Fibroblast of lung (primary cell): ENCODE measurements at regions not wholly inside any gene's neighbourhood (a gene's known extent, or its start where the extent isn't known, plus 50 kb on each side); places are given as distances from the start of the nearest gene placed in this dataset.

Source experiments
- CTCF ChIP-seq, 2 donors: IDR thresholded peaks in 1 of 2; conservative IDR thresholded peaks in 1 of 2; 1 replicate in 1 of 2; 2 replicates in 1 of 2; pipeline ENCODE4 v1.5.1; 2011 to 2012; ENCODE audit warnings: low read length in 2 of 2, control low read depth in 1 of 2, inconsistent platforms in 1 of 2, low read depth in 1 of 2, mild to moderate bottlenecking in 1 of 2
- EZH2 ChIP-seq: IDR thresholded peaks from 2 replicates; pipeline ENCODE4 v1.5.1; 2012; ENCODE audit warnings: low read length, control low read depth, mild to moderate bottlenecking; ENCODE audit errors: missing control alignments

DNA sequence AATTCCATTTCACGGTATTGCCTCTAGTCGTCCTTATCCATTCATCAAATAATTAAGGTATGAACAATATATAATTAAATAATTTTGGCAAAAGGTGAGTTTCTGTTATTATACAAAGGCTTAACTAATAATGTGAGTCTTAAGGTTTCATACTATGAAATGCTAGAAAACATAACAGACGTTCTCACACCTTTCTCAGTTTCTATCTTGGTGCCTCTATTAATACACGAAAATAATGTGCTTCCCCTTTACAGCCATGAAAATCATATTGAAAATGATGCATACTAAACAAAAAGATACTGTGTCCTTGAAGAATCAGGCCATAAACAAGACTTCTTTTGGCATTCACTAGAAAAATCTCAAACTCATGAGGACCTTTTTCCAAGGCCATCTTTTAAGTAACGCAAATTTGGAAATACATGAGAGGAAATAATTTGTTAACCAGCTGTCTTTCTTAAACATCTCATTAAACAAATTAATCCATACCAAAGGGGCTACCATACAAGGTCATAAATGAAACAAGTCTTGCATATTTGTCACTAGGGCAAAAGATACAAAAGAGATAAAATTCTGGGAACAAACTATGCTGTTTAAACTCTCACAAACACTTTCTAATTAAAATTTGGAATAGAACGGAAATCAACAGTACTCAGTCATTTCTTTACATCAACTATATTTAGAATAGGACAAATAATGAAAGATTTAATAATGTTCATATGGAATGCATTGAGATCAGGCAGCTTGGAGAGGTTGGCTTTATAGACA is 53.9 kb upstream of the CAV2 start:
- no peak for TF ChIP-seq EZH2
- TF ChIP-seq CTCF (conservative IDR thresholded peaks at IDR 0.05 in 1 of 2, IDR thresholded peaks at IDR 0.05 in 1 of 2; ENCODE audit: low read depth in 1 of 2, low read length in 2 of 2): no peak
